H1 (cell line): ENCODE measurements at regions not wholly inside any gene's neighbourhood (a gene's known extent, or its start where the extent isn't known, plus 50 kb on each side); places are given as distances from the start of the nearest gene placed in this dataset.

ENCODE experiments used
- CTCF ChIA-PET: fragments of 300-600 bp; sonication (Branson Sonifier 250); formaldehyde crosslinking; loops from one replicate; lab custom pipeline; 2021; ENCODE audit not compliant: partially characterized antibody; lab: Charles Lee
- POLR2A ChIA-PET: fragments of 300-600 bp; sonication (Branson Sonifier 250); formaldehyde crosslinking; loops from one replicate; lab custom pipeline; 2021; ENCODE audit warnings: inconsistent platforms; ENCODE audit not compliant: partially characterized antibody; lab: Charles Lee
- DNase-seq, 2 experiments: peaks; one replicate each; pipeline versions ENCODE4 v3.0.0 to v3.0.0-alpha.2; 2010 to 2022; ENCODE audit warnings: low spot score in 2 of 2, low read depth in 1 of 2, mixed read lengths in 1 of 2
- FAIRE-seq: peaks from 2 replicates; lab custom pipeline; 2011; peaks lifted over from hg19 to GRCh38; lab: Jason Lieb, UNC
- H2AFZ ChIP-seq: 2 replicates; pipeline ENCODE4 v1.8.1; 2012; ENCODE audit warnings: low read length, inconsistent platforms
- H2AK5ac ChIP-seq: 2 replicates; pipeline ENCODE4 v1.6.1; 2013; ENCODE audit warnings: low read depth, low read length
- H2BK120ac ChIP-seq: replicated peaks from 2 replicates; pipeline ENCODE3; 2013; ENCODE audit warnings: low read depth, low read length, inconsistent platforms
- H2BK12ac ChIP-seq: 2 replicates; pipeline ENCODE4 v1.6.1; 2013; ENCODE audit warnings: low read depth, low read length
- H2BK15ac ChIP-seq: 2 replicates; pipeline ENCODE4 v1.6.1; 2013; ENCODE audit warnings: low read length
- H2BK20ac ChIP-seq: 2 replicates; pipeline ENCODE4 v1.6.1; 2013; ENCODE audit warnings: low read length
- H2BK5ac ChIP-seq: 2 replicates; pipeline ENCODE4 v1.6.1; 2013; ENCODE audit warnings: low read depth, low read length
- H3K14ac ChIP-seq: 2 replicates; pipeline ENCODE4 v1.6.1; 2013; ENCODE audit warnings: inconsistent platforms; ENCODE audit not compliant: insufficient read length
- H3K18ac ChIP-seq: 2 replicates; pipeline ENCODE4 v1.6.1; 2013; ENCODE audit warnings: low read length; ENCODE audit errors: extremely low read depth
- H3K23ac ChIP-seq: 2 replicates; pipeline ENCODE4 v1.6.1; 2013; ENCODE audit warnings: inconsistent platforms; ENCODE audit not compliant: insufficient read length
- H3K23me2 ChIP-seq: 2 replicates; pipeline ENCODE4 v1.6.1; 2013; ENCODE audit warnings: low read depth, low read length
- H3K27ac ChIP-seq: 2 replicates; pipeline ENCODE4 v1.6.1; 2011; ENCODE audit warnings: low read depth, low read length, inconsistent platforms
- H3K27me3 ChIP-seq, 4 experiments: replicated peaks in 1 of 4; 1 replicate in 1 of 4; 2 replicates in 3 of 4; pipeline versions ENCODE4 v1.6.1 to v1.8.1; 2011 to 2013; ENCODE audit warnings: low read length in 3 of 4, mild to moderate bottlenecking in 3 of 4, inconsistent platforms in 2 of 4, mixed read lengths in 2 of 4, moderate library complexity in 1 of 4; ENCODE audit not compliant: control insufficient read depth in 3 of 4, insufficient read depth in 3 of 4; ENCODE audit errors: extremely low read depth in 1 of 4
- H3K36me3 ChIP-seq, 4 experiments: 2 replicates each; pipeline versions ENCODE4 v1.6.1 to v1.8.1; 2011 to 2013; ENCODE audit warnings: mild to moderate bottlenecking in 4 of 4, low read length in 3 of 4, moderate library complexity in 2 of 4, control low read depth in 1 of 4, inconsistent platforms in 1 of 4; ENCODE audit not compliant: insufficient read depth in 4 of 4, control insufficient read depth in 2 of 4
- H3K4ac ChIP-seq: replicated peaks from 2 replicates; pipeline ENCODE3; 2013; ENCODE audit warnings: low read length, low read depth, mixed read lengths, inconsistent platforms; ENCODE audit not compliant: insufficient read length
- H3K4me1 ChIP-seq, 4 experiments: replicated peaks in 1 of 4; 1 replicate in 1 of 4; 2 replicates in 3 of 4; pipeline versions ENCODE4 v1.6.1 to v1.8.1; 2011 to 2013; ENCODE audit warnings: low read length in 3 of 4, inconsistent platforms in 2 of 4, mixed read lengths in 1 of 4; ENCODE audit not compliant: insufficient read depth in 4 of 4, control insufficient read depth in 3 of 4
- H3K4me2 ChIP-seq, 2 experiments: 2 replicates each; pipeline versions ENCODE4 v1.6.1 to v1.8.1; 2011 to 2013; ENCODE audit warnings: low read depth in 2 of 2, low read length in 2 of 2, control low read depth in 1 of 2, inconsistent platforms in 1 of 2, mild to moderate bottlenecking in 1 of 2; ENCODE audit not compliant: insufficient read depth in 1 of 2
- H3K4me3 ChIP-seq, 4 experiments: fragments of 200-600, 300-600 bp in 1 of 4; sonication (generic), shearing (Covaris generic), sonication (Bioruptor Twin) in 1 of 4; 2 replicates each; pipeline versions ENCODE4 v1.5.1 to v1.8.1; 2011 to 2016; ENCODE audit warnings: low read length in 4 of 4, low read depth in 3 of 4, control low read depth in 2 of 4, inconsistent platforms in 2 of 4, mild to moderate bottlenecking in 2 of 4, mixed read lengths in 1 of 4, moderate library complexity in 1 of 4; ENCODE audit not compliant: insufficient read depth in 2 of 4; ENCODE audit errors: extremely low read depth in 1 of 4
- H3K56ac ChIP-seq: replicated peaks from 2 replicates; pipeline ENCODE3; 2013; ENCODE audit warnings: low read depth, mild to moderate bottlenecking, mixed read lengths, low read length, inconsistent platforms; ENCODE audit not compliant: insufficient read length
- H3K79me1 ChIP-seq: 2 replicates; pipeline ENCODE4 v1.6.1; 2013; ENCODE audit warnings: low read depth, low read length, control low read depth
- H3K79me2 ChIP-seq, 2 experiments: 2 replicates each; pipeline versions ENCODE4 v1.6.1 to v1.8.1; 2012 to 2013; ENCODE audit warnings: low read length in 2 of 2, mild to moderate bottlenecking in 2 of 2, inconsistent platforms in 1 of 2; ENCODE audit not compliant: insufficient read depth in 2 of 2, control insufficient read depth in 1 of 2
- H3K9ac ChIP-seq, 4 experiments: replicated peaks in 1 of 4; 1 replicate in 1 of 4; 2 replicates in 3 of 4; pipeline versions ENCODE4 v1.6.1 to v1.8.1; 2011 to 2013; ENCODE audit warnings: low read depth in 3 of 4, low read length in 3 of 4, control low read depth in 2 of 4, mild to moderate bottlenecking in 2 of 4, moderate library complexity in 2 of 4, inconsistent platforms in 1 of 4; ENCODE audit errors: extremely low read depth in 1 of 4
- H3K9me3 ChIP-seq, 2 experiments: 2 replicates each; pipeline versions ENCODE4 v1.6.1 to v1.8.1; 2012 to 2013; ENCODE audit warnings: mild to moderate bottlenecking in 2 of 2, moderate library complexity in 2 of 2, control low read depth in 1 of 2, inconsistent platforms in 1 of 2, low read depth in 1 of 2, low read length in 1 of 2, mixed read lengths in 1 of 2; ENCODE audit not compliant: insufficient read depth in 2 of 2
- H4K20me1 ChIP-seq, 2 experiments: replicated peaks in 1 of 2; 2 replicates each; pipeline versions ENCODE3 to v1.8.1; 2011 to 2013; ENCODE audit warnings: inconsistent platforms in 2 of 2, low read length in 2 of 2, mild to moderate bottlenecking in 1 of 2; ENCODE audit not compliant: insufficient read depth in 2 of 2, control insufficient read depth in 1 of 2
- H4K5ac ChIP-seq: 2 replicates; pipeline ENCODE4 v1.6.1; 2013; ENCODE audit warnings: low read length, low read depth, mixed read lengths, inconsistent platforms; ENCODE audit not compliant: insufficient read length
- H4K8ac ChIP-seq: 2 replicates; pipeline ENCODE4 v1.8.0; 2013; ENCODE audit warnings: mild to moderate bottlenecking, moderate library complexity, low read length, inconsistent platforms; ENCODE audit not compliant: insufficient read depth; ENCODE audit errors: extremely low read depth
- H4K91ac ChIP-seq: replicated peaks from 2 replicates; pipeline ENCODE3; 2013; ENCODE audit warnings: low read length, mixed read lengths, inconsistent platforms; ENCODE audit not compliant: insufficient read length
- BRCA1 ChIP-seq: IDR thresholded peaks from 2 replicates; pipeline ENCODE4 v1.6.1; 2012; ENCODE audit warnings: low read depth, low read length, improper control_type of control experiment
- CEBPB ChIP-seq: IDR thresholded peaks from 2 replicates; pipeline ENCODE4 v1.6.1; 2012; ENCODE audit warnings: low read depth, low read length
- CHD1 ChIP-seq: IDR thresholded peaks from 2 replicates; pipeline ENCODE4 v1.6.1; 2012; ENCODE audit warnings: low read depth, low read length, improper control_type of control experiment
- FOSL1 ChIP-seq: IDR thresholded peaks from 2 replicates; pipeline ENCODE4 v1.6.1; 2011; ENCODE audit warnings: mild to moderate bottlenecking, low read depth, low read length, moderate library complexity; ENCODE audit not compliant: insufficient read depth
- NANOG ChIP-seq: IDR thresholded peaks from 2 replicates; pipeline ENCODE4 v1.6.1; 2011; ENCODE audit warnings: low read length, low read depth, mild to moderate bottlenecking, inconsistent platforms; ENCODE audit not compliant: insufficient read depth, poor library complexity, severe bottlenecking
- POU5F1 ChIP-seq: IDR thresholded peaks from 2 replicates; pipeline ENCODE4 v1.6.1; 2011; ENCODE audit warnings: low read depth, mild to moderate bottlenecking, low read length, moderate library complexity
- YY1 ChIP-seq: IDR thresholded peaks from 2 replicates; pipeline ENCODE4 v1.6.1; 2011; ENCODE audit warnings: low read depth, mild to moderate bottlenecking, low read length
- WGBS, 2 experiments: shearing (Covaris generic) in 1 of 2; methylation state at CpG; one replicate each; pipeline versions ENCODE4 v1.1.6 to v1.1.7; 2013 to 2015; ENCODE audit warnings: low lambda C conversion rate in 2 of 2, mixed read lengths in 2 of 2, inconsistent platforms in 1 of 2, low coverage in 1 of 2, missing lambda C conversion rate in 1 of 2; ENCODE audit not compliant: insufficient replicate concordance in 2 of 2, insufficient coverage in 1 of 2, insufficient read length in 1 of 2; ENCODE audit errors: extremely low coverage in 1 of 2, missing lambda C conversion rate in 1 of 2; 5-methylcytosine and 5-hydroxymethylcytosine counted together
- TF ChIP-seq, protein P1 (sequence below): IDR thresholded peaks from 2 replicates; pipeline ENCODE4 v1.6.1; 2011; ENCODE audit warnings: low read length, improper control_type of control experiment
- TF ChIP-seq, protein P2 (sequence below): IDR thresholded peaks from 2 replicates; pipeline ENCODE4 v1.6.1; 2012; ENCODE audit warnings: low read length, inconsistent platforms
- TF ChIP-seq, protein P3 (sequence below): IDR thresholded peaks from 2 replicates; pipeline ENCODE4 v1.6.1; 2012; ENCODE audit warnings: inconsistent platforms

DNA sequence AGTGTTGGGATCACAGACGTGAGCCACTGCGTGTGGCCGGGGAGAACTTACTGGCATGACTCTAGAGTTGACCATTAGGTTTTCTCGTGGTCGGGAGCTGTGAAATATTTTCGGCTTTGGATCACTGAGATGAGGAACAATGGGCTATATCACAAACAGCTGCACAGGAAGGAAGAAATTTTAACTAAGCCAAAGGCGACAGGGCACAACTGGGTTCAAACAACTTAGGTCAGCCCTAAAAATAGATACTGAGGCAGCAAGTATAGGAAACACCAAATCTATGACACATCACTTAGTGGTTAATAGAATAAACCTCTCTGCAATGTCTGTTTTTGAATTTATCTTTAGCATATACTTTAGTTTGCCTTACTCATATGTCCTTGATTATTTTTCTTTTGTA, 162.9 kb downstream of the LRIG3 start:
- H3K18ac ChIP-seq, result no peak overlapping the region
- H3K14ac ChIP-seq, result no peak overlapping the region
- no peak overlapping the region for H3K4ac ChIP-seq
- DNase-seq, result no peak
- H2BK12ac ChIP-seq, result no peak overlapping the region
- no peak overlapping the region for H2BK120ac ChIP-seq
- H4K8ac ChIP-seq, result no peak overlapping the region
- H3K4me1 ChIP-seq, result no peaks in the 10 kb centered on the region
- no peak overlapping the region for H3K9ac ChIP-seq
- H3K36me3 ChIP-seq, result no peaks in the 10 kb centered on the region
- no peaks in the 10 kb centered on the region for H3K23me2 ChIP-seq
- CTCF ChIA-PET, result interaction anchor here (0.5 to 0.6 kb wide), 2 partner anchors 46 to 249 kb away, joined by 3 read pairs; no protein-coding TSS in a partner anchor
- no peak overlapping the region for H3K4me2 ChIP-seq
- no peak overlapping the region for H3K23ac ChIP-seq
- no peak overlapping the region for H2AK5ac ChIP-seq
- POLR2A ChIA-PET, result no interaction called here
- H2BK20ac ChIP-seq, result no peak overlapping the region
- WGBS, 2 experiments, result 94% methylated on average over 7 of the region's 7 CpGs; no CpG with 5 or more reads in 1 of the 2 experiments
- H2BK15ac ChIP-seq, result no peak overlapping the region
- no peaks in the 10 kb centered on the region for H3K27me3 ChIP-seq
- 0 out of 4 replicates have a peak, but pooled peaks cover 0 to 2% of the 10 kb centered on the region in 2 experiments for H3K9me3 ChIP-seq
- H3K79me1 ChIP-seq, result no peaks in the 10 kb centered on the region
- no peak overlapping the region for H2BK5ac ChIP-seq
- H3K79me2 ChIP-seq, result no peaks in the 10 kb centered on the region
- H3K27ac ChIP-seq, result no peak overlapping the region
- H3K56ac ChIP-seq, result no peak overlapping the region
- no peak overlapping the region for H4K5ac ChIP-seq
- H4K91ac ChIP-seq, result no peak overlapping the region
- TF ChIP-seq BRCA1 (no peak), YY1 (no peak), CHD1 (no peak), CEBPB (no peak), NANOG (no peak), FOSL1 (no peak), POU5F1 (no peak)
- TF ChIP-seq, protein P1, sequence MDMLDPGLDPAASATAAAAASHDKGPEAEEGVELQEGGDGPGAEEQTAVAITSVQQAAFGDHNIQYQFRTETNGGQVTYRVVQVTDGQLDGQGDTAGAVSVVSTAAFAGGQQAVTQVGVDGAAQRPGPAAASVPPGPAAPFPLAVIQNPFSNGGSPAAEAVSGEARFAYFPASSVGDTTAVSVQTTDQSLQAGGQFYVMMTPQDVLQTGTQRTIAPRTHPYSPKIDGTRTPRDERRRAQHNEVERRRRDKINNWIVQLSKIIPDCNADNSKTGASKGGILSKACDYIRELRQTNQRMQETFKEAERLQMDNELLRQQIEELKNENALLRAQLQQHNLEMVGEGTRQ, result no peak
- TF ChIP-seq, protein P2, sequence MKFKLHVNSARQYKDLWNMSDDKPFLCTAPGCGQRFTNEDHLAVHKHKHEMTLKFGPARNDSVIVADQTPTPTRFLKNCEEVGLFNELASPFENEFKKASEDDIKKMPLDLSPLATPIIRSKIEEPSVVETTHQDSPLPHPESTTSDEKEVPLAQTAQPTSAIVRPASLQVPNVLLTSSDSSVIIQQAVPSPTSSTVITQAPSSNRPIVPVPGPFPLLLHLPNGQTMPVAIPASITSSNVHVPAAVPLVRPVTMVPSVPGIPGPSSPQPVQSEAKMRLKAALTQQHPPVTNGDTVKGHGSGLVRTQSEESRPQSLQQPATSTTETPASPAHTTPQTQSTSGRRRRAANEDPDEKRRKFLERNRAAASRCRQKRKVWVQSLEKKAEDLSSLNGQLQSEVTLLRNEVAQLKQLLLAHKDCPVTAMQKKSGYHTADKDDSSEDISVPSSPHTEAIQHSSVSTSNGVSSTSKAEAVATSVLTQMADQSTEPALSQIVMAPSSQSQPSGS, result no peak
- TF ChIP-seq, protein P3, sequence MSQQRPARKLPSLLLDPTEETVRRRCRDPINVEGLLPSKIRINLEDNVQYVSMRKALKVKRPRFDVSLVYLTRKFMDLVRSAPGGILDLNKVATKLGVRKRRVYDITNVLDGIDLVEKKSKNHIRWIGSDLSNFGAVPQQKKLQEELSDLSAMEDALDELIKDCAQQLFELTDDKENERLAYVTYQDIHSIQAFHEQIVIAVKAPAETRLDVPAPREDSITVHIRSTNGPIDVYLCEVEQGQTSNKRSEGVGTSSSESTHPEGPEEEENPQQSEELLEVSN, result no peak
- no peaks in the 10 kb centered on the region for H4K20me1 ChIP-seq
- no peak overlapping the region for H2AFZ ChIP-seq
- no peak for FAIRE-seq
- H3K4me3 ChIP-seq, result no peak overlapping the region
